A673 (cell line): ENCODE measurements at regions not wholly inside any gene's neighbourhood (a gene's known extent, or its start where the extent isn't known, plus 50 kb on each side); places are given as distances from the start of the nearest gene placed in this dataset.

ENCODE experiments used
- BruUV-seq: library from RNA; stranded (reverse); fragments of 400-500 nt; replicated peaks from 2 replicates; lab custom pipeline; 2021; lab: Mats Ljungman, UMichigan
- CTCF ChIA-PET: fragments of 300-600 bp; sonication (Branson Sonifier 250); formaldehyde crosslinking; loops from one replicate; lab custom pipeline; 2022; ENCODE audit warnings: antibody characterized with exemption; lab: Charles Lee
- POLR2A ChIA-PET: fragments of 300-600 bp; sonication (Branson Sonifier 250); formaldehyde crosslinking; loops from one replicate; lab custom pipeline; 2022; ENCODE audit warnings: antibody characterized with exemption; ENCODE audit not compliant: low non-redundant PET; lab: Charles Lee
- DNase-seq: peaks from one replicate; pipeline ENCODE4 v3.0.0-alpha.2; 2015; ENCODE audit warnings: low spot score
- H3K27ac ChIP-seq: fragments of 200-600 bp; sonication (generic); 2 replicates; pipeline ENCODE4 v1.5.1; 2016; ENCODE audit warnings: mixed run types, low read depth, mild to moderate bottlenecking, mixed read lengths, antibody characterized with exemption, low read length; ENCODE audit not compliant: poor library complexity, severe bottlenecking
- H3K27me3 ChIP-seq: fragments of 200-600 bp; sonication (generic); replicated peaks from 2 replicates; pipeline ENCODE4 v1.6.1; 2017; ENCODE audit warnings: mixed run types, low read depth, mild to moderate bottlenecking, mixed read lengths, antibody characterized with exemption, low read length; ENCODE audit not compliant: insufficient read depth, poor library complexity
- H3K36me3 ChIP-seq: fragments of 200-600 bp; sonication (generic); 2 replicates; pipeline ENCODE4 v1.6.1; 2016; ENCODE audit warnings: mixed run types, mild to moderate bottlenecking, mixed read lengths, antibody characterized with exemption, low read length; ENCODE audit not compliant: insufficient read depth, poor library complexity, severe bottlenecking
- H3K4me1 ChIP-seq: fragments of 200-600 bp; sonication (generic); 2 replicates; pipeline ENCODE4 v1.6.1; 2017; ENCODE audit warnings: mixed run types, mild to moderate bottlenecking, mixed read lengths, antibody characterized with exemption, low read length; ENCODE audit not compliant: insufficient read depth, poor library complexity, severe bottlenecking
- H3K4me3 ChIP-seq: fragments of 200-600 bp; sonication (generic); 2 replicates; pipeline ENCODE4 v1.5.1; 2016; ENCODE audit warnings: low read depth, mixed run types, mild to moderate bottlenecking, mixed read lengths, low read length; ENCODE audit not compliant: poor library complexity, severe bottlenecking
- H3K9me3 ChIP-seq: fragments of 200-600 bp; sonication (generic); 2 replicates; pipeline ENCODE4 v1.6.1; 2016; ENCODE audit warnings: mixed run types, low read depth, mild to moderate bottlenecking, mixed read lengths, antibody characterized with exemption, low read length; ENCODE audit not compliant: poor library complexity, severe bottlenecking
- CTCF ChIP-seq: fragments of 300-800, 200-600 bp; sonication (generic); conservative IDR thresholded peaks from 2 replicates; pipeline ENCODE4 v1.5.1; 2017; ENCODE audit warnings: low read depth, mild to moderate bottlenecking, antibody characterized with exemption, low read length, moderate library complexity, mixed read lengths
- EZH2 ChIP-seq: fragments of 200-600 bp; sonication (generic); IDR thresholded peaks from 2 replicates; pipeline ENCODE4 v1.6.1; 2017; ENCODE audit warnings: borderline replicate concordance, low read depth, mild to moderate bottlenecking, mixed read lengths, antibody characterized with exemption, low read length; ENCODE audit not compliant: poor library complexity, severe bottlenecking
- intact Hi-C: fragments of 100-400 bp; cut with micrococcal nuclease; formaldehyde crosslinking; loops from one replicate; pipeline ENCODE4 v1.10.0; 2022; ENCODE audit not compliant: unreplicated experiment

GRCh38 chr17:43341715-43342588 is 56.8 kb upstream of the ARL4D start:
- TF ChIP-seq EZH2 (no peak), CTCF (no peak)
- Histone ChIP-seq H3K4me3 (no peak overlapping the region), H3K27ac (no peak overlapping the region), H3K9me3 (no peaks in the 10 kb centered on the region), H3K4me1 (no peaks in the 10 kb centered on the region), H3K27me3 (no peaks in the 10 kb centered on the region), H3K36me3 (no peaks in the 10 kb centered on the region)
- DNase-seq, result no peak
- intact Hi-C loops, result no loop called here
- ChIA-PET POLR2A (no interaction called here), CTCF (interaction anchor here (1.1 kb wide), 1 partner anchor 142 kb away, joined by 3 read pairs; the partner anchor contains the start of gene DHX8)
- BruUV-seq, result no TSS peak

GRCh38 chr17:43338886-43339516 is 59.8 kb upstream of the ARL4D start:
- Histone ChIP-seq H3K4me1 (no peaks in the 10 kb centered on the region), H3K4me3 (no peak overlapping the region), H3K27me3 (no peaks in the 10 kb centered on the region), H3K27ac (no peak overlapping the region), H3K9me3 (no peaks in the 10 kb centered on the region), H3K36me3 (no peaks in the 10 kb centered on the region)
- intact Hi-C loops, result loop anchor here (2.0 kb wide), 1 partner anchor 20 kb away; no protein-coding TSS in a partner anchor
- CTCF ChIA-PET, result no interaction called here
- POLR2A ChIA-PET, result no interaction called here
- TF ChIP-seq EZH2, result no peak
- peak; percentile 58 for TF ChIP-seq CTCF
- BruUV-seq, result no TSS peak
- DNase-seq, result peak; percentile 54

GRCh38 chr17:43337684-43338428 is 60.9 kb upstream of the ARL4D start:
- ChIA-PET POLR2A (no interaction called here), CTCF (no interaction called here)
- Histone ChIP-seq H3K4me3 (no peak overlapping the region), H3K36me3 (no peaks in the 10 kb centered on the region), H3K9me3 (no peaks in the 10 kb centered on the region), H3K27ac (no peak overlapping the region), H3K4me1 (no peaks in the 10 kb centered on the region), H3K27me3 (no peaks in the 10 kb centered on the region)
- BruUV-seq, result no TSS peak
- no peak for DNase-seq
- intact Hi-C loops, result loop anchor here (2.0 kb wide), 1 partner anchor 21 kb away; no protein-coding TSS in a partner anchor
- TF ChIP-seq EZH2 (no peak), CTCF (no peak)
